ENCODE measurements at regions not wholly inside any gene's neighbourhood (a gene's known extent, or its start where the extent isn't known, plus 50 kb on each side); places are given as distances from the start of the nearest gene placed in this dataset.
"Not testable (repeated sequence)": the region's sequence is repeated elsewhere in the genome, so short reads cannot be mapped to it uniquely, and the experiment has no call there.

DNA sequence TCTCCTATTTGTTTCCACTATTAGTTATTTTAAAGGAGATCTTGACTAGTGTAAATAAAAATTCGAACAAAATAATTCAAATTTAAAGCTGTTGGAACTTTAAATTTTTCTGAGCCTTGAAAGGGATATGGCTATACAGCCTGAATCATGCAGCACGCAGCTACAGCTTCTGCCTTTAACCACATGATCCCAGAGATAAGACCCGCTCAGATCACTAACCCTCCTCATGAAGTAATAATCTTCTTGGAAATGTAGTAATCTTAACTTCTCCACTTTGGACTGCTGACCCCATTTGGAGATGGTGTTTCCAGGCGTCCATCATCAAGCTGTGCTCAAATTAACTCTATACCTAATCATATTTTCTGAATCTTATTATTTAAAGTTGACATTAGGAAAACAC lies 336.6 kb downstream of the DSC3 start:
- DNase-seq (ENCODE audit: low spot score): no peak

DNA sequence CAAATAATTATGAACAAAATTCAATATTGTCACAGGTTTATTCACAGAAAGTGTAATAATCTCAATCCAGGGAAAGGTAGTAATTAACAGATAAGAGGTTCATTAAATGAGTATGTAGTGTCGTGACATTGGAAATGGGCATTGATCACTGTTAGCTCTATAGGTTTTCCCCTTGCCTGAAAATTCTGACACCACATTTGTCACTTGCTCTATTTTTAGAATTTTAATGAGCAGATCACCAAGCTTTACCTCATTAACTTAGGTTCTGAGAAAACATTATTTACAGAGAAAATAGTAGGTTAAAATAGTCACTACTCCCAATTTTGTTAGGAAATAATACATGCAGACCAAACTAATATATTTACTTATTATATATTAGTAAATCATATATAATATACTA lies 344.0 kb downstream of the DSC3 start:
- DNase-seq (ENCODE audit: low spot score): no peak

DNA sequence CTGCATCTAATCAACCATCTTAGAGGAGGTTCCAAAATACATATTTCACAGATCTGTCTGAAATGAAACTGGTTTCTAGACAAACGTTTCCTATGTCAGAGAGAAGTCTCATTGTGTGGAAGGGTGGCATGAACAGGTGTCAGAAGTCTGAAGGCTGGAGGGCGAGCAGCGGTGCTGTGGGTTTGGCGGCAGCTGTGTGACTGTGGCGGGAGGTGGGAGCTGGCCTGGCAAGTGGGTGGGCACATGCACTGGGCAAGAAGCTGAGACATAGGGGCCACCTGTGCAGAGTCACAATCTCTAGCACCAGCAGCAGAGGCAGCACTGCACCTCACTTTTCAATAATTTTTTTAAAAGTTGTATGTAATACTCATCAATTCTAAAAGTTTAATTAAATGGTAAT lies 346.3 kb downstream of the DSC3 start:
- no peak for DNase-seq (ENCODE audit: low spot score)

DNA sequence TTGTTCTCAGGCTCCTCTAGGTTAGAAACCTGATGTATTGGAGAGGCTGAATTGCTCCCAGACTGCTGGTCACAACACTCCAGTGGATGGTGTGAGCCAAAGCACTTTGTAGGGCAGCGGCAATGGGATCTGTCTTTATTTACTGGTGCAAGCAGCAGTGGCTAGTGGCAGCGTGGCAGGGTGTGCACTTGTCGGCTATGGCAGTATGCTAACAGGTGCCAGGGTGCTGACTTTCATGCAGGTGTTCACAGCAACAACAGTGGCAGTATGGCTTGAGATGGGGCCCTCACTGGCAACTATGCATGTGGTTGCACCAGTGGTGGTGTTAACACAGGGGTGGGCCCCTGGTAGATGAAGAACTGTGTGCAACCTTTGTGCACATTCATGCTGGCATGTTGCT lies 347.8 kb downstream of the DSC3 start:
- DNase-seq (ENCODE audit: low spot score): no peak

DNA sequence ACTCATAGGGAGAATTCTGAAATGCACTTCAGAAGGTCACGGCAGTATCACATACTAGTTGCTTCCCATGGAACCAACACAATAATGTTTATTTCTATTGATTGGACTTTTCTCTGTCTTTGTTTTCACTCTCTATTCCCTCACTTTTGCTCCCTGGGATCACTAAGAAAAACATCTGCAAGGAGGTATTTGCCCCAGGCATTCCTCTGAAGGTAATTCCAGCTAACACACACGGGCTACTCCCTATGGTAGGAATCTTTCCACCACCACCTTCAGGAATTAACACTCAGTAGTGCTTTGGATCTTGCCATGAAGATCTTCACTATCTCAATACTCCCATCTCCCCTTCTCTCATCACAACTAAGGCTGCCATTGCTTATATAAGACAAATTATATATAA lies 353.3 kb downstream of the DSC3 start:
- no peak for DNase-seq (ENCODE audit: low spot score)

DNA sequence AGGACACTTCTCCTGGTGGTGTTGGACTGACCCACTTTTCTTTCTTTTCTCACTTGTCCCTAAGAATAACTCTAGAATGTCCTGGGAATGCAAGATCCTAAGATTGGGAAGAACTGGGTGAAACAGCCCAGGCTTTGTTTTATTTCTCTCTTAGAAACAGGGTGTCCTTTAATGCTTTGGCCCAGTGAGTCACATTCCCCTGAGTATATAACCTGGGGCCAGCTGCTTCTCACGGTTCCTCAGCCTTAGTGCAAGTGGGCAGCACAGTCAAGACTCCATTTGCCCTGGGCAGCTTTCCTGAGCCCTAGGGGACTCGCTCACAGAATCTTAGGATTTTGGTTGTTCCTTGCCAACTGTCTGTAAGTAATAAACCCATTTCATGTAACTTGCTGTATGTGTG lies 355.0 kb downstream of the DSC3 start:
- no peak for DNase-seq (ENCODE audit: low spot score)

DNA sequence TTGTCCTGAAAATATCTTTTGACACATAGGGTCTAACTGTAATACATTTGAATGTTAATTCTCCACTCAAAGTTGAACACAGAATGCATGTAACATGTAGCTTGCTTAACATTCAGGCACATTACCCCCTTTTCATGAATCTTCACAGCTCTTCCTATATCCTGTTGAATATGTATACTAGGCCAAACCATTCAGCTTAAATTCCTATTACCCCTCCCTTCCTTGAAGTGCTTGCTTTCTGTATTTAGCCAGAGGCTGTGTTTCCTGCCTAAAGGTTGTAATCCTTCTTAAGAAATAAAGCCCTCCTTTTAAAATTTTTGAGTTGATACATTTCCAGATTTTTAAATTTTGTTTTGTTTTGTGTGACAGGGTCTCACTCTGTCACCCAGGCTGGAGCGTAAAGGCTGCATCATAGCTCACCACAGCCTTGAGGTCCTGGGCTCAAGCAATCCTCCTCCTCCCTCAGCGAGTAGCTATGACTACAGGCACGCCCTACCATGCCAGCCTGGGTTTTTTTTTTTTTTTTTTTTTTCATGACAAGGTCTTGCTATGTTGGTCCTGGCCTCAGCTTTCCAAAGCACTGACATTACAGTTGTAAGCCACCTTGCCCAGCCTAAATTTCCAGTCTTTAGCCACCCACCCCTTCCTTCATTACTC lies 357.6 kb downstream of the DSC3 start:
- DNase-seq (ENCODE audit: low spot score): no peak

DNA sequence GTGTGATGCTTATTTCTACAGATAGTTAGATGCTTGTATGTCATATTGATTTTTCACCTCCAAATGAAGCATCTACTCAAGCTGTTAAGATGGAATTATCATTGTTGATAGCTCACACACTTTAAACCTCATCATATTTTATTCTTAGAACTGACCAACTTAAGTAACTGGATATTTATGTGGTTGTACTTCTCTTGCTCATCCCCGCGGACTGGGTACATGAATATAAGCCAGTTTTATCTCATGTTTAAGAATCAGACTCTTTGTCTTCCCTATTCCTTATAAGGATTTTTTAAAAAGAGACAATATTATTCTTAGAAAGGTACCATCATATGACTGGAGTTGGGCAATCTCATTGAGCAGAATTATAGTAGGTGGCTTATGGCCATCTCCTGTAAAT lies 358.7 kb downstream of the DSC3 start:
- no peak for DNase-seq (ENCODE audit: low spot score)

DNA sequence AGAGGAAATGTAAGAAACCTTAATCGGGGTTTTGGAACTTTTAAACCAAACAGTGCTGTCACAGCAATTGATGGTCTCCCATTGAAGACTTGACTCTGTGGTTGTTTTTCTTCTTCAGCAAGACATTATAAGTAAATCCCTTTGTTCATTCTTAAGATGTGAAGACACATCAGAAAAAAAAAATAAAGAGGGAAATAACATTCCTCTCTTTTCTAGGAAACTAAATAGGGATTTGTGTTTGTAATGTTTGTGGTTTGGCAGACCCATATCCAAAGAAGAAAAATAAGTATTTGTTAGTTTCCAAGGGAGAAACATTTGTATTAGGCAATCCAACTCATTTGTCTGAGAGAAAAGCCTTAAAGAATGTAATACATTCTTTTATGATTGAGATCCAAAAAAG lies 359.9 kb downstream of the DSC3 start:
- no peak for DNase-seq (ENCODE audit: low spot score)

DNA sequence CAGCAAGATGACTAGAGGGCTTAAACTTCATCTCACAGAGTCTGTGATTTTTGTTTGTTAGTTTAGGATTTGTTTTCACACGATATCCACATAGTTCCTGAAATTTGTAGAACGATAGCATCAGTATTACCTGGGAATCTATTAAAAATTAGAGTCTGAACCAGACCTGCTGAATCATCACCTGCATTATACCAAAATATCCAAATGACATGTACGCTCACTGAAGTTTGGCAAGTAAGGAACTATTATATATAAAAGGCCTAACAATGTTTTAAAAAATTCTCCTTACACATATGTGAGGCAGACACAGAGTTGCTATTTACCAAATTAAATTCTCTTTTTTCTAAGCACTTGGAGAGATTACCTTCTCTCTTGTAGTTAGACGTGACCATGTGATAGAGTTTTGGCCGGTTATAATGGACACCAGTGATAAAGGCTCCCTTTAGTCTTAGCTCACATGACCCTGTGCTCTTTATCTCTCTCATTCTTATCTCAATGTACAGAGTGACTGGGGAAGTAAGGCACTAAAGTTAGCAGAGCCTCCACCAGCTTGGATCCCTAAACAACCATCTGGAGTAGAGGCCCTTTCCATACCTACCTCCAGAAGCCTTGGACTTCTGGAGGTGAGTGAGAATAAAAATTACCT lies 363.1 kb downstream of the DSC3 start:
- no peak for DNase-seq (ENCODE audit: low spot score)

DNA sequence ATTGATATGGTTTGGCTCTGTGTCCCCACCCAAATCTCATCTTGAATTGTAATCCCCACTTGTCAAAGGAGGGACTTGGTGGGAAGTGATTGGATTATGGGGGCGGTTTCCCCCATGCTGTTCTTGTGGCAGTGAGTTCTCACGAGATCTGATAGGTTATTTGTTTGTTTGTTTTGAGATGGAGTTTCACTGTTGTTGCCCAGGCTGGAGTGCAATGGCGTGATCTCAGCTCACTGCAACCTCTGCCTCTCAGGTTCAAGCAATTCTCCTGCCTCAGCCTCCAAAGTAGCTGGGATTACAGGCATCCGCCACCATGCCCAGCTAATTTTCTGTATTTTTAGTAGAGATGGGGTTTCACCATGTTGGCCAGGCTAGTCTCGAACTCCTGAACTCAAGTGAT lies 364.7 kb downstream of the DSC3 start:
- not testable (repeated sequence) for DNase-seq (ENCODE audit: low spot score)

DNA sequence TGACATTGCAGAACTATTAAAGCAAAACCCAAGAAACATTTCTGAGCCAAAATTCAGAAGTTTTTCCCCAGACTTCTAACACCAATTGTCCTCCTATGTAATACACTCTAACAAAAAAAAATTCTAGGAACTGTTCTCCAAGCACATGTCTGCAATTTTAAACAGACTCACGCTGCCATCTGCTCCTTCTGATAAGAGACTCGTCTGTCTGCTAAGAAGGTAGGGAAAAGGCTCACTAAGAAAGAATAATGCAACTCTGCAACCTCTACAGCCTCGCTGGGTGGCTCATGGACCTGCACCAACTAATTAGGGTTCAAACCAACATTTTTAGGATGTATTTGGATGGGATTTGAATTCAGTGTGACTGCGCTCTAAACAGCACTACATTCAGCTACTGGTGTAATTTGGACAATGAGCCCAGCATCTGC lies 366.5 kb downstream of the DSC3 start:
- no peak for DNase-seq (ENCODE audit: low spot score)

DNA sequence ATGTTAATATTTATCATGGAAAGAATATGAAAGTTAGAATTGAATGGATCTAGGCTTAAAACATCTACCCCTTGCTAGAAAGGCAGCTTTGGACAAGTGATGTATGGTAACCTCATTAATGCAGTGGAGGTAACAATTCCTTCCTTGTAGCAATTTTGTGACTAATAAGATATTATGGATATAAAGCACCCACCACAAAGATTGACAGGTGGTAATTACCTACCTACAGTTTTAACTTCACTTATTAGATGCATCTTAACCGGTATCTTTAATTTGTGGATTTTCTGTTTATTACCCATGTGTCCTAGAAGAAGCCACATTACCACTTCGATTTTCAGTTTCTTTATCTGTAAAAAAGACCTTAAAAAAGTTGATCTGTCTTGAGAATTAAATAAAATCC lies 367.0 kb downstream of the DSC3 start:
- DNase-seq (ENCODE audit: low spot score): no peak

DNA sequence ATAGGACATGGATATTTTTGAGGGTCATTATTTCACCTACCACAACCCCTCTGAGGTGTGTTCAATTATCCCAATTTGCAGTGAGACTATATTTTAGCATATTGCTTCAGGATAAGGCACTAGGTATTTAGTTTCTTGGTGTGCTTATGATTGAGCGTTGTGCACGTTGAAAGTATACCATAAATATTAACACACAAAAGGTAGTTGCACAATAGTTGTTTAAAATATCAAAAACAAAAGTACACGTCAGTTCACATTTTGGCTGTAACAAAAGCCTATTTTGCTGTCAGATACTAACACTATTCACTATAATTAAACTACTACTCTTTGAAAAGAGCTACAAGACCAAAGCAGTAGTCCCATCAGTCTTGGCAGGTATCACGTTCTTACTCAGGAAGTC lies 367.5 kb downstream of the DSC3 start:
- DNase-seq (ENCODE audit: low spot score): no peak

DNA sequence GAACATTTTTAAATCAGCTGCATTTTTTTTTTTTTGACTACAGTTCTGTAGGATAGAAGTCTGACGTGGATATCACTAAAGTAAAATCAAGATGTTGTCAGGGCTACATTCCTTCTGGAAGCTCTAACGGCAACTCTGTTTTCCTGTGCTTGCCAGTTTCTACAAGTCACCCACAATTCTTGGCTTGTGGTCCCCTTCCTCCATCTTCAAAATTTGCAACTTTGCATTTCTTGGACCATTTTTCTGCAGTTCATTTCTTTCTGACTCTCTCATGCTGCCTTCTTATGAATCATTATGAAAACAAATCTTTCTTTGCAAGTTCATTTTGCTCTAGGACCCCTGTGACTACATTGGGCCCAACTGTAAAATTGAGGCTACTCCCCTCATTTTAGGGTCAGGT lies 367.9 kb downstream of the DSC3 start:
- DNase-seq (ENCODE audit: low spot score): no peak

DNA sequence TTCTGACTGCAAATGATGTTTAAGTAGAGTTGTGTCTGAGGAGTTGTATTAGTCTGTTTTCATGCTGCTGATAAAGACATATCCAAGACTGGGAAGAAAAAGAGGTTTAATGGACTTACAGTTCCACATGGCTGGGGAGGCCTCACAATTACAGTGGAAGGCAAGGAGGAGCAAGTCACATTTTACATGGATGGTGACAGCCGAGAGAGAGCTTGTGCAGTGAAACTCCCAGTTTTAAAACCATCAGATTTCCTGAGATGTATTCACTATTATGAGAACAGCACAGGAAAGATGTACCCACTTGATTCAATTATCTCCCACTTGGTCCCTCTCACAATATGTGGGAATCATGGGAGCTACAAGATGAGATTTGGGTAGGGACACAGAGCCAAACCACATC lies 370.1 kb downstream of the DSC3 start:
- DNase-seq (ENCODE audit: low spot score): not testable (repeated sequence)

DNA sequence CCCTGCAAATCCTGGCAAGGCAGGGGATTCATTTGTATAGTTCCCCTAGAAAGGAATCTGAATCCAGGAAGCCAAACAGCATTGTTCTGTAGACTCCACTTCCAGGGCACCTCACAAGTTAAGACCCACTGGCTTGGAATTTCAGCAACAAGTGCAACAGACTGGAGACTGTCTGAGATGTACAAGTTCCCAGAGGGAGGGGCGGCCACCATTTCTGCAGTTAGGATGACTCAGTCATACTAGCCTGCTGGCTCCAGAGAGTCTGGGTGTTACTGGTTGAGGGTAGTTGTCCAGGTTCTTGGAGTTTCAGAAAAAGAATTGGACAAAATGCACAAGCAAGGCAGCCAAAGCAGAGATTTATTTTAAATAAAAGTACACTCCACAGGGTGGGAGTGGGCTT lies 384.2 kb downstream of the DSC3 start:
- no peak for DNase-seq (ENCODE audit: low spot score)

DNA sequence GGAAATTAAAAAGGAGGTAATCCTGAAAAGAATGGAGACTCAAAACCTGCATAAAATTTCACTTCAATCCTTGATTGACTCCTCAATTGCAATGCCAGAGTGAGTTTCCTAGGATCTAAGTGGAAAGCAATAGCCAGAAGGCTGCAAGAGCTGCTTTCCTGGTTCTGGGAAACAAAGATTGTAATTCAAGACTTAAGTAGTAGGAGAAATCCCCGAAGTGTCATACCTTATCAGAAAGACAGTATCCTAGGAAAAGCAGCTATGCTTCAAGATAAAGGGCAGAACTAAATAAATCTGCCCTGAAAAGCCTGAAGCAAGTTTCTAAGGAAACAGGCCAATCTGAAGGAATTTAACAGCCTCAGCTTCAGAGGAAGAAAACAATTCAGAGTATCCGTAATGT lies 390.2 kb downstream of the DSC3 start:
- no peak for DNase-seq (ENCODE audit: low spot score)

DNA sequence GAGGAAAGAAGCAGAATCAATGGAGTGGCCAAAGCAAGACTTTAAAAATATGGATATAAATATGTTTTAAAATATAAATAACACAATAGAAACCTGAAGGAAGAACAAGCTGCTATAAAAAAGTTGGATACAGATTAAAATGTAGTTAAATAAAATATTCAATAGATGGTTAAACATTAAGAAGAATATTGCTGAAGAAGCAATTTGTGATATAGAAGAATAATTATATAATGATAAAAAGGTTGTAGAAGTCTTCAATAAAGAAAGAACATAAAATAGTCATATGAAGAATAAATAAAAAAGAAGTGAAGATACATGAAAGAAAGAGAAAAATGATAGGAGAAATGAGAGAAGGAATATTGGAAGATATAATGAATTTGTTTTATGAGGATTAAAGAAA lies 392.0 kb downstream of the DSC3 start:
- DNase-seq (ENCODE audit: low spot score): no peak

DNA sequence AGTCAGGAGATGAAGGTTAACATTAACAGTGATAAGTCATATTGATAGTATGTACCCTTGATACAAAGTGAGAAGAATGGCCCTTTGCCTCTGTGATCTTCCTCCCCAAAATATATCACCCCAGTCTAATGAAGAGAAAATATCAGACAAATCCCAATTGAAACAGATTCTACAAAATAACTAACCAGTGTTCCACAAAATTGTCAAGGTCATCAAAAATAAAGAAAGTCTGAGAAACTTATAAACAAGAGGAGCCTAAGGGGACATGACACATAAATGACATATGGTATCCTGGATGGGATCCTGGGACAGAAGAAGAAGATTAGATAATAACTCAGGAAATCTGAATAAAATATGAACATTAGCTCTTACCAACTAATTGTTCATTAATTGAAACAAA lies 398.4 kb downstream of the DSC3 start:
- no peak for DNase-seq (ENCODE audit: low spot score)

DNA sequence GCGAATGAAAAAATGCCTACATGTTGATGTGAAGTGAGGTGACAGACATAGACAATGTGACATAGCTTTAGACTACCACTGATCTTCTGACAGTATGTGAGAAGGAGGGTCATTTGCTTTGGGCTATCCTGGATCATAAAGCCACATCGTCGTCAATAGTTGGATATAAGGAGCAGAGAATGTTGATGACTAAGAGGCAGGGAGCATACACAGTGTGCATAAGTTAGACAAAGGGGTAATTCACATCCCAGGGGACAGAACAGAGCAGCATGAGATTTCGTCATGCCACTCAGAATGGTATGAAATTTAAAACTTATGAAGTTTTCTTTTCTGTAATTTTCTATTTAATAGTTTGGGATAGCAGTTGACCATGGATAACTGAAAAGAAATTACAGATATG lies 403.2 kb downstream of the DSC3 start:
- DNase-seq (ENCODE audit: low spot score): no peak

DNA sequence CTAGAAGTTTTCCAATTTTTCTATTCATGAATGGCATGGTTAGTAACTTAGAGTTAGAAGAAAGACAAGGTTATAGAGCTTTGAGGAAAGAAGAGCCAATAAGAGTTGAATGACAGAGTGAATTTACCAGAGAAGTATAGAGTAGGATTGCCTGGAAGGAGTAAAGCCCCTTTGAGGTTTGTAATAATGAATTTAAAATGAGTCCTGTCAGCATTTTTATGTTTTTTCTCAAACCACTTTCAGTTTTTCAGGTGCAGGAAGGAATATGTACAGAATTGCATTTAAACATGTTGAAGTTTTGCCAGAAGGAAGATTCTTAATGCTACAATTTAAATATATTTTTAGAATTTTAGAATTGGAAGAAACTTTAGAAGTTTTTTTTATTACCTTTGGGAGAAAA lies 408.3 kb downstream of the DSC3 start:
- no peak for DNase-seq (ENCODE audit: low spot score)

DNA sequence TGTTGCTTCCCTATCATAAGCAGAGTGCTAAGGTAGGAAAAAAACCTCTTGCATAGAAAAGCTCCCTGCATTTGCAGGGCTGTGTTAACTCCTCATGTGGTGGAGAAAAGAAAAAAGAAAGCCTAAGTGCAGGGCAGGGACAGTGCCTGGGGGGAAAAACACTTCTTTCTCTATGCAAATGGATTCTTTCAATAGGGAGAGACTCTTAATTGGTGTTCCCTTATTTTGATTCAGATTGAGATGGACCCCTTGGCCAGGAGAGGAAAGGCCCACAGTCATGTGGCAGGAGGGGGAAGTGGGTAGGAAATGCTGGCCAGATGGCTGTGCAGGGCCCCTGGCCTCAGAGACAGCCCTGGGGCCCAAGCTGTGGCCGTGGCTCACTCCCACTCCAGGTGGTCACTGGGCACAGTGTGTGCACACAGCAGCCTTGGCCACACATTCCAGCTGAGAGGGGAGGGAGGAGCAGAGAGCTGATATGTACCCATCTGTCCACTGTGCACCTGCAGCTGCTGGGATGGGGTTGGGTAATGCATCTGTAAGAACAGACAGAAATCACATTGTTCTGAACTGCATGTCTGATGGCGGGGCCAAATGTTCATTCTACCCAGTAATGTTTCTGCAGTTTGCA lies 410.4 kb downstream of the DSC3 start:
- DNase-seq (ENCODE audit: low spot score): no peak

DNA sequence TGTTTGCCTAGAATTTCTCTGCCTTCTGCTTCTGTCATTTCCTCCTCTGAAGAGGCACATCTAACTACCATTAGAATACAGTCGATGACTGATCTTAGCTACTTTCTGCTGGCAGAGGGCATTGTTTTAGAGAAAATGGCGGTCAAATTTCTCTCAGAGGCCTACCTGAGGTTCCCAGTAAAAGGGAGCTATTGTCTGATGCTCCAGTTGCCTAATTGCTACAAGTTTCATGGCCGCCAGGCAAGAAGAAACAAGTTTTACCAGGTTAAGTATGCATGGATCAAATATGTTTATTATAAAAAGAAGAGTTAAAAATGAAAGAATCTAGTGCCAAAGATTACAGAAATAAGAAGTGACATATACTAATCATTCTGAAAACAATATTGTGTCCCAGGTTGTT lies 416.6 kb downstream of the DSC3 start:
- DNase-seq (ENCODE audit: low spot score): no peak
